G401 (cell line): ENCODE measurements at regions not wholly inside any gene's neighbourhood (a gene's known extent, or its start where the extent isn't known, plus 50 kb on each side); places are given as distances from the start of the nearest gene placed in this dataset.
"Not testable (repeated sequence)": the region's sequence is repeated elsewhere in the genome, so short reads cannot be mapped to it uniquely, and the experiment has no call there.

Experiments used
- DNase-seq: peaks from one replicate; pipeline ENCODE4 v3.0.0-alpha.2; 2015; ENCODE audit warnings: low spot score
- in situ Hi-C: cut with HindIII; loops from 2 replicates; pipeline ENCODE4 v1.10.0; 2016; ENCODE audit warnings: low sequenced_read_pairs, mixed read lengths

DNA sequence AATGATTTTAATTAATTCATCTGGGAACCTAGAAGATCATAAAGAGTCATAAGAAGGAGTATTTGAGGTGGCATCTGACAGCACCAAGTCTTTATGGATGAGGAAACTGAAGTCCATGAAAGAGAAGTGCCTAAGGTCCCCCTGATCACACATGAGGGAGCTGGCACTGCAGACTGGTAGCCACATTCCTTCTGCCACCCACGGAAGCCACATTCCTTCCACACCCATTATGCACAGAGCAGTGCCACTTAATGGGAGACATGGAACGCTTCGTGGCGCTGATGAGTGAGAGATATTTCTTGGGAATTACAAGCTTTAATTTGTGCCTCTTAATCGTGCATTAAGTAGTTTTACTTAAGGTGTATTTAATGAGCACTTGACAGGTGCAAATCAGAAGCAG is 139.3 kb upstream of the NTF3 start:
- in situ Hi-C loops = no loop called here

DNA sequence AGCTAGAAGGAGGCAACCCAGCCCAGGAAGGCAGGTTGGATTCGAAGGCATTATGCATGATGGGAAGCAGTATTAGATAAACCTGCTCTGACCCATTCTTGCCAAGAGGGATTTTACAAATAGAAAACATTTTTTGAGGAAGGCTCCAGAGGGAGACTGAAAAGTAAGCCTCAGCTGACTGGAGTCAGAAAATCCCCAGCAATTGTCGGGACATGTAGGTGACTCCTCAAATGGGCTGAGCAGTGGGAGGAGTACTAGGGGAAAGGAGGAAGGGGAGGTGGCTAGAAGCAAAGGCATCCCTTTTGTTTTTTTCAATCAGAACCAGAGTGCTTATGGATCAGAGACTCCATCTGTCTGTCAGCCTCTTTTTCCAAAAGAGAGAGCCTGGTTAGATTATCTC is 138.1 kb upstream of the NTF3 start:
- no peak for DNase-seq
- in situ Hi-C loops = no loop called here

More for the DNA sequence above, 139.3 kb upstream of the NTF3 start:
- DNase-seq = no peak

- no peak for DNase-seq
- in situ Hi-C loops = no loop called here
These were observed 137.4 kb upstream of the NTF3 start for GRCh38 chr12:5294274-5295070.

DNA sequence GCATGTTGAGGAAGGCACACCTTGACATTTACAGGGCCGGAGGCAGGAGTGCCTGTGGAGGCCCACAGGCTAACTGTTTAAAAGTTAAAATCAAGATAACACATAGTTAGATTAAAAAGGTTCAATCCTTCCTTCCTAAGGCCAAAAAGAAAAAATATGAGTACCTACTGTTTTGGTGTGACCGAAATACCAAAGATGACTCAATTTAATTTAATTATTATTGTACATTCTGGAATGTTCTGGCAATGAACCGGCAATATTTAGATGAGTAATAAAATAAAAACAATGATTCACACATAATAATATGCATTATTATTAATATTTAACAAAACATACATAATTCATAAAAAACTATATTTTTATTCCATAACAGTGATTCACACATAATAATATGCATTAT is 136.8 kb upstream of the NTF3 start:
- in situ Hi-C loops = no loop called here
- no peak for DNase-seq

DNA sequence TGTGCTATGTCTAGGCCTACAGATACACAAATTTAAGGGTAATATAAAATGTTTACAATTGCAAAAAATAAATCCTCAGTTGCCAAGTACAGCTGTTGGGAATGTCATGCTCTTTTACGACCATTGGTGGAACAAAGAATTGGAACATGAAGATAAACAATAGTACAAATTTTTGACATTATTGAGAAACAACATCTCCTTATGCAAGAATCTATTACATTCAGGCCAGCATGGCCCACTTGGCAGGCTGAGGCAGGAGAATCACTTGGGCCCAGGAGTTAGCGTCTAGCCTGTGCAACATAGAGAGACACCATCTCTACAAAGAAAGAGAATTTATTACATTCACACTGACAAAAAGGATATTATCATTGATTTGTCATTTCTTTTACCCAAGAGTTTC is 135.9 kb upstream of the NTF3 start:
- in situ Hi-C loops = no loop called here

GRCh38 chr12:5301539-5301938 is 130.4 kb upstream of the NTF3 start:
- DNase-seq = no peak
- in situ Hi-C loops = no loop called here

More for the DNA sequence above, 135.9 kb upstream of the NTF3 start:
- DNase-seq = no peak

DNA sequence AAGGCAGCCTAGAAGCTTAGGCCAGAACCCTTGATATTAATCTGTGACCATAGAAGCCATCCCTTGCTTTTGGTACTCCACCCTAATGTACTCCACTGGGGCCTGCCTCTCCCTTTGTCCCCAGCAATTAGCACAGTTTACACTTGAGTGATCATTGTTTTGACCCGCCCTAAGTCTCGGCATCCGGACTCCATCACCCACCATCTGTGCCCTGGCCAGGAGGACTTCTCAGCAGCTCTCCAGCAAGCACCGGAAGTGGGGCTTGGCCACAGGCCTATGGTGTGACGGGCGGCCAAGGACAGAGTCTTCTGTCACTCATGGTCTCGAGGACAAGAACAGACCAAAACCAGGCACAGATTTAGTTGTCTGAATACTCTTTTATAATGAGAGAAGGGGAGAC is 126.5 kb upstream of the NTF3 start:
- peak; percentile 91 for DNase-seq
- in situ Hi-C loops = no loop called here

- DNase-seq = no peak
- in situ Hi-C loops = no loop called here
These were observed 125.9 kb upstream of the NTF3 start for GRCh38 chr12:5305886-5306545.

GRCh38 chr12:5307065-5307464 is 124.8 kb upstream of the NTF3 start:
- DNase-seq = no peak
- in situ Hi-C loops = no loop called here

DNA sequence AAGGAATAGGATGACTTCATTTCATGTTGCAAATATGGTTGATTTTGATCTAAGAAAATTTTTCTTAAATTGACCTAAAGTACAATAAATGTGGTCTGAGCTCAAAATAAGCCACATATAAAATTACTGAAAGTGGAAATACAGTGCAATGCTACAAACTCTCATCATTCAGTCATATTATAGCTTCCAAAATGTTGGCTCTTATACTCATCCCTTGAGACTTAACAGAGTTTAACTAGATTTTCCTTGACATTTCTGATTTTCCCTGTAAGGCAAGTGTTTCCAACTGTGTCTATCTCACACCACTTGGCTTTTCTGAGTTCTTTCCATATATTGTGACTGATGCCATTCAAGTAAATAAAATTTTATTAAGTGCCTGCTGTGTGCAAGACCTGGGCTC is 123.7 kb upstream of the NTF3 start:
- DNase-seq = no peak
- in situ Hi-C loops = no loop called here

GRCh38 chr12:5308996-5309395 is 122.9 kb upstream of the NTF3 start:
- DNase-seq = no peak
- in situ Hi-C loops = no loop called here

DNA sequence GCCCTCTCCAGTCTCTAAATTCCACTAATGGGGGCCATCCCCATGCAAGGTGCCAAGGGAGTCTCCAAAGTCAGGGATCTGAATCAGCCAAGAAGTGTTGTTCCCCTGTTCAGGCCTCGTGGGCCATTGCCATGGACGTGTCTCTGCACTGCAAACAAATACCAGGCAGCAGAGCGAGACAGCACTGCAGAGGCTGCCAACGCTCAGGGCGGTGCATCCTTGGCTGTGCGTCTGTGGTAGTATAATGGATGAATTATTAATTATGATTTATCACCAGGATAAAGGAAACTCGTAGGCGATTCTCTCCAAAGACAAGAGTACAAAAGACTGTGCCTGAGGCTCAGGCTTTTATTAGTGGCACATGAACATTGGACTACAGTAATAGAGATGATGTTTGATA is 122.3 kb upstream of the NTF3 start:
- in situ Hi-C loops = no loop called here
- no peak for DNase-seq

DNA sequence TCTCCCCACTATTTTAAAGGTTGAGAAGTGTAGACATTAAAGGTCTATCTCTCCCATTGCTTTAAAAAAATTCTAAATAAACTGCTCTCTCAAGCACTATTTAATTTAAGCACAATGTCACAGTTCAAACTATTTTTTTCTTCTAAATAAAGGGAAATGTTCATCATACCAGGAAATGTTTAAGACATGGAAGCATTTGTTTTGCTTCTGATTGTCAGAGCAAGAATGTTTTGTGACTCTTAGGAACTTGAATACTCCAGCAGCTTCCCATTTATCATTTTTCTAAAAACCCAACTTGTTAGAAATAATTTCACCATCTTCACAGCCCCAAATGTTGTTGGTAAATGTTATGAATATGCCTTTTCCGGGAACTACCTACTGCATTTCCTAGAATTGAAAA is 121.8 kb upstream of the NTF3 start:
- no peak for DNase-seq
- in situ Hi-C loops = no loop called here

DNA sequence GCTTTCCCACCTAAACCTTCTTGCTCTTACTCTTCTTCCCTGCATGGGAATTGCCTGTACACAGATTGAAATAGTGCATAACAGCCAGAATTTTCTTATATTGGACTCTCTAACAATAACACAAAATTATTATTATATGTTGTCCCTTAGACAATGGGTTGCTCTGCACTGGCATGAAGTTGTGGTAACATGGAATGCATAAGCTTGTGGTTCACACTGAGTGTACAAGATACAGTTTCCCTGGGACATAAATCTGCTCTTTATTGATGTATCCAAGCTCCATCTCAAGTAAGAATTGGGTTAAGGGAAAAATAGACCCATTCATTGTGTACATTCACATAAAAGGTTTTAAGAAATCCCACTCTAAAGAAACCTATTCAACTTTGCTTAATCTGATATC is 114.4 kb upstream of the NTF3 start:
- in situ Hi-C loops = no loop called here
- DNase-seq = no peak

GRCh38 chr12:5318874-5319273 is 113.0 kb upstream of the NTF3 start:
- in situ Hi-C loops = no loop called here
- DNase-seq = no peak

DNA sequence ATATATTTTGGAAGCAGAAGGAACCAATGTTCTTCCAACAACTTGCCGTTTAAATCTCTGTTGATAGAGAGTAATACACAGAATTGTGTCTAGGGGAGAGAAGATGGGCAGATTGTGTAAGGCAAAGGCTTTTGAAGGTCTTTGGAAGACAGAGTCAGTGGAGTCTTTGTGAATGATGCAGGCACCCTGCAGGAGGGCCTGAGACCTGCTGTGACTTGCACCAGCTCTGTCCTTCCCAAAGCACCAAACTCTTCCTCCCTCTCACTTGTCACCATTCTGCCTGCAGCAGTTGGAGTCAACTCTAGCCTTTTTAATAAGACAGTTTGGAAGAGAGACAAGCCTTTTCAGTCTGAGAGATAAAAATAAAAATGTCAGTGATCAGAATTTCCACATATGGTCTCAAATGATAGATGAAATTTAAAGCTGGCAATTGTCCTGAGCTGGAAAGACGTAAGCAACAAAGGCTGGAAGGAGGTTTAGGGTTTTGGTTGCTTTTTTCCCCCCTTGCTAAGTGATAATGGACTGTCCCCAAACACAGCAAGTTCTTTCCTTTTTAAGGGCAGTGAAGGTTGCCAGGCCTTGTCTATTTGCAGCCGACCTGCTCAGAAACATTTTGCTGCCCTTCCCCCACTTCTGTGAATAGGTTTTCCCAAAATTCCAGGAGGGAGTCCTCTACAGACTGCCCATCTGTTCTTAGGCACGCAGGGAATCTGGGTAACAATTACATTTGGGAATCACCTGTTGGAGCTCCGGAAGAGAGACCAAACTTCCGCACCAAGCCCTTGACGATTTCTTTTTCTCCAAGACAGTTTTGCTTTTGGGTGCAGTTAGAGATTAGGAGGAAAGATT is 103.0 kb upstream of the NTF3 start:
- peak; percentile 22 for DNase-seq
- in situ Hi-C loops = no loop called here

GRCh38 chr12:5332551-5332950 is 99.4 kb upstream of the NTF3 start:
- DNase-seq = no peak
- in situ Hi-C loops = no loop called here

DNA sequence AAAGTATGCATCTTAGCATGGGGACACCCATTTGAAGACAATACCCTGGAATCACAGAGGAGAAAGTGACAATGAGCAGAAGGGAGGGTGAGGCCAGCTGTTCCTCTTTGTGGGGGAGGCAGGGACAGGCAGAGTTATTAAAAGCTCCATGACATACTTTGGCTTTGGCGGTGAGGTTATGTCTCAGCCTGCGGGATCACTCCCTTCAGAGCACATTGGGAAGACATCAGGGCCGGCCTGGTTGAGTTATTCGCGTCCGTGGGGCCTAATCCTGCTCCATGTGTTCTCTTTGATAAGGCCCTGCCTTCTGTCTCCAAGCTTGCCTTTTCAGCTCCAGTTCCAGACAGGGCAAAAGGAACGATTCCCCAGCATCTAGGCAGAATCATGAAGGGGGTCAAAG is 98.8 kb upstream of the NTF3 start:
- in situ Hi-C loops = no loop called here

DNA sequence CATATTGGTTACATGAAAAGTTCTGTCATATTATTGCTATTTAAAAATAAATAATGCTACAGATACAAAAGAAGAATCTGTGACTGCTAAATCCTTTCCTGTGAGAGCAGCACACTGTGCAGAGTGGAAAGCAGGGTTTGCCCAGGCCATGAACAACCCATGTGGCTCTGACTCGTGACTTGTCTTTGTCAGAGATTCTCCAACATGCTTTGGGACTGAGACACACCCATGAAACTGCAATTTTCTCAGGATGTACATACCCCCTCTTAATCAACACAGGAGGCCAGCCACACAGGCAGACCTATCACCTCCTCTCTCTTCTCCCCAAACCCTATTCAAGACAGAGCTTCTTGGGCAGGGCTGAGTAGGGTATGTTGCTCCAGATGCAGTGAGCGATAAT is 96.8 kb upstream of the NTF3 start:
- DNase-seq = no peak
- in situ Hi-C loops = no loop called here

More for the DNA sequence above, 98.8 kb upstream of the NTF3 start:
- DNase-seq = no peak

GRCh38 chr12:5341086-5341485 is 90.8 kb upstream of the NTF3 start:
- DNase-seq, in situ Hi-C loops: not testable (repeated sequence)
